PC-3 (cell line): ENCODE measurements at regions not wholly inside any gene's neighbourhood (a gene's known extent, or its start where the extent isn't known, plus 50 kb on each side); places are given as distances from the start of the nearest gene placed in this dataset.

ENCODE experiments used
- ATAC-seq: fragments of 200-7000 bp; cut with Tn5 transposase; 2 replicates; pipeline ENCODE4 v1.9.1; 2020; ENCODE audit warnings: mild to moderate bottlenecking, moderate library complexity
- BruUV-seq: library from RNA; stranded (reverse); fragments of 400-500 nt; replicated peaks from 2 replicates; lab custom pipeline; 2021; lab: Mats Ljungman, UMichigan
- CTCF ChIA-PET: fragments of 300-600 bp; sonication (Branson Sonifier 250); formaldehyde crosslinking; loops from one replicate; lab custom pipeline; 2022; ENCODE audit warnings: antibody characterized with exemption; lab: Charles Lee
- POLR2A ChIA-PET: fragments of 300-600 bp; sonication (Branson Sonifier 250); formaldehyde crosslinking; loops from one replicate; lab custom pipeline; 2022; ENCODE audit warnings: antibody characterized with exemption; ENCODE audit not compliant: unreplicated experiment; lab: Charles Lee
- DNase-seq: peaks from one replicate; pipeline ENCODE4 v3.0.0-alpha.2; 2015
- H2AFZ ChIP-seq: fragments of 300-600 bp; sonication (generic); 2 replicates; pipeline ENCODE4 v1.6.0; 2016; ENCODE audit warnings: antibody characterized with exemption, low read length
- H3F3A ChIP-seq: fragments of 300-600 bp; sonication (generic); one replicate; pipeline ENCODE4 v1.6.0; 2017; ENCODE audit warnings: antibody characterized with exemption, low read length, control low read depth, mild to moderate bottlenecking; ENCODE audit not compliant: unreplicated experiment
- H3K27ac ChIP-seq: fragments of 300-600 bp; sonication (generic); 2 replicates; pipeline ENCODE4 v1.5.1; 2016; ENCODE audit warnings: mild to moderate bottlenecking, low read length
- H3K27me3 ChIP-seq: fragments of 300-600 bp; sonication (generic); 2 replicates; pipeline ENCODE4 v1.6.1; 2016; ENCODE audit warnings: low read length, mixed read lengths
- H3K36me3 ChIP-seq: fragments of 300-600 bp; sonication (generic); 2 replicates; pipeline ENCODE4 v1.6.1; 2016; ENCODE audit warnings: low read depth, mixed run types, low read length, mixed read lengths
- H3K4me1 ChIP-seq: fragments of 300-600 bp; sonication (generic); 2 replicates; pipeline ENCODE4 v1.5.1; 2016; ENCODE audit warnings: low read length; ENCODE audit not compliant: insufficient read depth
- H3K4me2 ChIP-seq: fragments of 300-600 bp; sonication (generic); 2 replicates; pipeline ENCODE4 v1.6.0; 2016; ENCODE audit warnings: low read length
- H3K4me3 ChIP-seq: fragments of 300-600 bp; sonication (generic); 2 replicates; pipeline ENCODE4 v1.5.1; 2016; ENCODE audit warnings: mild to moderate bottlenecking, low read length, mixed read lengths
- H3K79me2 ChIP-seq: fragments of 300-600 bp; sonication (generic); 2 replicates; pipeline ENCODE4 v1.6.1; 2017; ENCODE audit warnings: low read length, mixed read lengths
- H3K9ac ChIP-seq: fragments of 300-600 bp; sonication (generic); 2 replicates; pipeline ENCODE4 v1.6.0; 2016; ENCODE audit warnings: mild to moderate bottlenecking, low read length
- H3K9me2 ChIP-seq: fragments of 300-600 bp; sonication (generic); replicated peaks from 2 replicates; pipeline ENCODE4 v1.6.1; 2016; ENCODE audit warnings: mixed run types, low read length, mixed read lengths
- H3K9me3 ChIP-seq: fragments of 300-600 bp; sonication (generic); 2 replicates; pipeline ENCODE4 v1.6.1; 2016; ENCODE audit warnings: low read length, mixed read lengths
- H4K20me1 ChIP-seq: fragments of 300-600 bp; sonication (generic); 2 replicates; pipeline ENCODE4 v1.6.1; 2016; ENCODE audit warnings: low read length, mixed read lengths
- EZH2 ChIP-seq: fragments of 300-600 bp; sonication (generic); IDR thresholded peaks from one replicate; pipeline ENCODE4 v1.6.1; 2017; ENCODE audit warnings: antibody characterized with exemption, mild to moderate bottlenecking, low read length; ENCODE audit not compliant: unreplicated experiment
- EZH2phosphoT487 ChIP-seq: fragments of 300-600 bp; sonication (generic); IDR thresholded peaks from 2 replicates; pipeline ENCODE4 v1.6.1; 2018; ENCODE audit warnings: mild to moderate bottlenecking, antibody characterized with exemption, low read length, borderline replicate concordance
- intact Hi-C: fragments of 100-400 bp; cut with micrococcal nuclease; formaldehyde crosslinking; loops from 2 replicates; pipeline ENCODE4 v1.9.0; 2023
- TF ChIP-seq, protein P1 (sequence below): fragments of 300-600 bp; sonication (generic); conservative IDR thresholded peaks from 2 replicates; pipeline ENCODE4 v1.5.1; 2017; ENCODE audit warnings: antibody characterized with exemption, low read depth, mild to moderate bottlenecking, low read length

DNA sequence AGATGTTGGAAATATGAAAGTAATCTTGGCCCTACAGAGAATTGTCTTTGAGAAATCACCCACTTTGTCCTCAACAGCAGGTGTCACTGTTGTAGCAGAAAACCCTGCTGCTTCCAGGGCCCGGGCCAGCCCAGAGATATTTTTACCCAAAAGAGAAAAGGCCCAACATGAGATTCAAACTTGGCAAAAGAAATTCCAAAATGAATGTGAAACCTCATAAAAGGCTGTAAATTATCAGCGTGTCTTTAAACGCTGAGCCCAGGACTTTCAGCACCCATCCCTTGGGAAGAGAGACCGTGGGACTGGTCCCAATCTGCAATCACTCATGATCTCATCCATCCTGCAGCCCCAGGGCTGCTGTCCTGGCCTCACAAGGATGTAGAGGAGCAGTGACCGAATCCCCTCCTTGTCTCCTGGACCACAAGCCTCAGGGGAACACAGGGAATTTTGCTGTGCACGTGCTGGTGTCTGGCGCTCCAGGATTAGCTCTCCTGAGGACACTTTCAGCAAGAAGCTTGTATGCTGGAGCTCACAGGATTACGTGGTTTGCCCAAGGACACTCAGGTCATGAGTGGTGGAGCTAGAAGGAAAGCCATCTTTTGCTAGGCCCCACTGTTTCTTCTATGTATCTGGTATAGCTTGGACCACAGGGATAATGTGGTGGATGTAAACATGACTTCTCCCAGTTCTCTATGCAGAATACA, 202.1 kb downstream of the RNF144A start:
- Histone ChIP-seq H3K27me3 (no peaks in the 10 kb centered on the region), H3K79me2 (no peaks in the 10 kb centered on the region), H3K36me3 (no peaks in the 10 kb centered on the region), H3K4me1 (no peaks in the 10 kb centered on the region), H3K9me3 (no peaks in the 10 kb centered on the region), H3K27ac (no peak overlapping the region), H3K4me2 (no peak overlapping the region), H3F3A (no peaks in the 10 kb centered on the region), H2AFZ (no peak overlapping the region), H3K4me3 (no peak overlapping the region), H3K9ac (no peak overlapping the region), H4K20me1 (no peaks in the 10 kb centered on the region), H3K9me2 (no peaks in the 10 kb centered on the region)
- ATAC-seq (peak; percentile 89), DNase-seq (peak; percentile 61)
- POLR2A ChIA-PET, result no interaction called here
- intact Hi-C loops, result loop anchor here (1.0 to 2.0 kb wide), 6 partner anchors 84 to 1642 kb away; no protein-coding TSS in a partner anchor
- no TSS peak for BruUV-seq
- TF ChIP-seq, protein P1, sequence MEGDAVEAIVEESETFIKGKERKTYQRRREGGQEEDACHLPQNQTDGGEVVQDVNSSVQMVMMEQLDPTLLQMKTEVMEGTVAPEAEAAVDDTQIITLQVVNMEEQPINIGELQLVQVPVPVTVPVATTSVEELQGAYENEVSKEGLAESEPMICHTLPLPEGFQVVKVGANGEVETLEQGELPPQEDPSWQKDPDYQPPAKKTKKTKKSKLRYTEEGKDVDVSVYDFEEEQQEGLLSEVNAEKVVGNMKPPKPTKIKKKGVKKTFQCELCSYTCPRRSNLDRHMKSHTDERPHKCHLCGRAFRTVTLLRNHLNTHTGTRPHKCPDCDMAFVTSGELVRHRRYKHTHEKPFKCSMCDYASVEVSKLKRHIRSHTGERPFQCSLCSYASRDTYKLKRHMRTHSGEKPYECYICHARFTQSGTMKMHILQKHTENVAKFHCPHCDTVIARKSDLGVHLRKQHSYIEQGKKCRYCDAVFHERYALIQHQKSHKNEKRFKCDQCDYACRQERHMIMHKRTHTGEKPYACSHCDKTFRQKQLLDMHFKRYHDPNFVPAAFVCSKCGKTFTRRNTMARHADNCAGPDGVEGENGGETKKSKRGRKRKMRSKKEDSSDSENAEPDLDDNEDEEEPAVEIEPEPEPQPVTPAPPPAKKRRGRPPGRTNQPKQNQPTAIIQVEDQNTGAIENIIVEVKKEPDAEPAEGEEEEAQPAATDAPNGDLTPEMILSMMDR, result peak; percentile 89
- no peak for TF ChIP-seq EZH2
- no peak for TF ChIP-seq EZH2phosphoT487
- CTCF ChIA-PET, result interaction anchor here (0.6 kb wide), 1 partner anchor 153 kb away, joined by 3 read pairs; no protein-coding TSS in a partner anchor

DNA sequence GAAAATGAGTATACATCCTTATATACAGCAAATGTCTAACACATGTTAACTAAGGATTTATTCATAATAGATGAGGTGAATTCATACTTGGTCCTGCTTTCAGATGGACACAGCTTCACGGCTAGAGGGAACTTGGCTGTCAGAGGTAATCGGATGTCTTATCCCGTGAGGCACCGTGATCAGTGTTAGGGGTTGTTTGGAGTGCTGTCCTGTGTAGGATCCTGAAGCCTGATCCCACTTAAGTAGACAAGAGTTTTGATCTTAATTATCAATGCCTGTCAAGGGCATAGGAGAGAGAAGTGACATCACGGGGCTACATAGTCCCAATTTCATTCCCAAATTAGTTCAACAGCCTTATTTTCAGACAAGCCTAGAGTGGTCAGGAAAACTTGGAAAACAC, 204.6 kb downstream of the RNF144A start:
- BruUV-seq, result no TSS peak
- Histone ChIP-seq H3K4me2 (no peak overlapping the region), H2AFZ (no peak overlapping the region), H3K27me3 (no peaks in the 10 kb centered on the region), H3K36me3 (no peaks in the 10 kb centered on the region), H3K9ac (no peak overlapping the region), H3K9me3 (no peaks in the 10 kb centered on the region), H3F3A (no peaks in the 10 kb centered on the region), H3K4me3 (no peak overlapping the region), H3K27ac (no peak overlapping the region), H3K4me1 (no peaks in the 10 kb centered on the region), H4K20me1 (no peaks in the 10 kb centered on the region), H3K79me2 (no peaks in the 10 kb centered on the region), H3K9me2 (no peaks in the 10 kb centered on the region)
- intact Hi-C loops, result no loop called here
- TF ChIP-seq EZH2phosphoT487 (no peak), EZH2 (no peak)
- TF ChIP-seq, protein P1, result no peak
- ChIA-PET CTCF (no interaction called here), POLR2A (no interaction called here)
- no peak for DNase-seq
- ATAC-seq, result no peak

DNA sequence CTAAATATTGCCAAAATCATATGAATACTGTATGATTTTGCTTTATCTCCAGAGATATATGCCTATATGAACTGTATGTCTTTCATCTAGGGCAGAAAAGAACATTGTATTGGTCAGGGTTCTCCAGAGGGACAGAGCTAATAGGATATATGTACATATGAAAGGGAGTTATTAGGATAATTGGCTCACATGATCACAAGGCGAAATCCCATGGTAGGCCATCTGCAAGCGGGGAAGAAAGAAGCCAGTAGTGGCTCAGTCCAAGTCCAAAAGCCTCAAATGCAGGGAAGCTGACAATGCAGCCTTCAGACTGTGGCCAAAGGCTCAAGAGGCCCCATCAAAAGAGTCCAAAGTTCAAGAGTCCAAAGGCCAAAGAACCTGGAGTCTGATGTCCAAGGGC, 209.9 kb downstream of the RNF144A start:
- no peaks in the 10 kb centered on the region for H3K27me3 ChIP-seq
- DNase-seq (no peak), ATAC-seq (no peak)
- POLR2A ChIA-PET, result no interaction called here
- H4K20me1 ChIP-seq, result no peaks in the 10 kb centered on the region
- intact Hi-C loops, result no loop called here
- CTCF ChIA-PET, result no interaction called here
- no peak overlapping the region for H3K27ac ChIP-seq
- H3K79me2 ChIP-seq, result no peaks in the 10 kb centered on the region
- no peaks in the 10 kb centered on the region for H3F3A ChIP-seq
- no peak overlapping the region for H3K9ac ChIP-seq
- no peaks in the 10 kb centered on the region for H3K9me3 ChIP-seq
- TF ChIP-seq, protein P1, result no peak
- TF ChIP-seq EZH2phosphoT487 (no peak), EZH2 (no peak)
- H3K36me3 ChIP-seq, result no peaks in the 10 kb centered on the region
- no peak overlapping the region for H2AFZ ChIP-seq
- H3K4me3 ChIP-seq, result no peak overlapping the region
- H3K4me2 ChIP-seq, result no peak overlapping the region
- no peaks in the 10 kb centered on the region for H3K4me1 ChIP-seq
- no TSS peak for BruUV-seq
- no peaks in the 10 kb centered on the region for H3K9me2 ChIP-seq
